Stimulated activated CD4-positive, alpha-beta T cell treated with anti-CD3 and anti-CD28 coated beads, Interleukin-4, amount 100 ng/mL, for 24 hours (primary cell): ENCODE measurements at regions not wholly inside any gene's neighbourhood (a gene's known extent, or its start where the extent isn't known, plus 50 kb on each side); places are given as distances from the start of the nearest gene placed in this dataset.

ENCODE experiments used
- DNase-seq: peaks from one replicate; pipeline ENCODE4 v3.0.0-alpha.2; 2020

DNA sequence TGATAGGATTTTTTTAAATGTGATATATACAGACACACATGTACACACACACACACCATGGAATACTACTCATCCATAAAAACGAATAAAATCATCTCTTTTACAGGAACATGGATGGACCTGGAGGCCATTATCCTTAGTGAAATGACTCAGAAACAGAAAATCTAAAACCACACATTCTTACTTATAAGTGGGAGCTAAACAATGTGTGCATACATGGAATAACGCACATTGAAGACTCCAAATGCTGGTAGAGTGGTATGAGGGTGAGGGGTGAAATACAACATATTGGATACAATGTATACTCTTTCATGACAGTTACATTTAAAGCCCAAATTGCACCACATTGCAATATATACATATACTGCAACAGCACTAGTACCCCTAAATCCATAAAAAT lies 120.2 kb upstream of the ADGRL3 start:
- no peak for DNase-seq

- DNase-seq: no peak
Measured at GRCh38 chr4:61085534-61085933, 114.6 kb upstream of the ADGRL3 start.

DNA sequence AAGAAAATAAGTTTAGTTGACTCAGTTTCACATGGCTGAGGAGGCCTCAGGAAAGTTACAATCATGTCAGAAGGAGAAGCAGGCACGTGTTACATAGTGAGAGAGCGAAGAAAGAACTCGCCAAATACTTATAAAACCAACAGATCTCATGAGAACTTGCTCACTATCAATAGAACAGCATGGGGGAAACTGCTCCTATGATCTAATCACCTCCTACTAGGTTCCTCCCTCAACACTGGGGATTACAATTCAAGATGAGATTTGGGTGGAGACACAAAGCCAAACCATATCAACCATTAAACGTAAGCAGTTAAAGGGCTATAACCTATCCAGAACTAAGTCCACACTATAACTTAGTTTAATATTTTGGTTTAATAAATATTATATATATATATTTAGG lies 113.8 kb upstream of the ADGRL3 start:
- no peak for DNase-seq

GRCh38 chr4:61086979-61087378 lies 113.1 kb upstream of the ADGRL3 start:
- no peak for DNase-seq

GRCh38 chr4:61094854-61095598 lies 105.1 kb upstream of the ADGRL3 start:
- no peak for DNase-seq

- no peak for DNase-seq
Measured at GRCh38 chr4:61128682-61129081, 71.4 kb upstream of the ADGRL3 start.

GRCh38 chr4:61129971-61130370 lies 70.2 kb upstream of the ADGRL3 start:
- no peak for DNase-seq

DNA sequence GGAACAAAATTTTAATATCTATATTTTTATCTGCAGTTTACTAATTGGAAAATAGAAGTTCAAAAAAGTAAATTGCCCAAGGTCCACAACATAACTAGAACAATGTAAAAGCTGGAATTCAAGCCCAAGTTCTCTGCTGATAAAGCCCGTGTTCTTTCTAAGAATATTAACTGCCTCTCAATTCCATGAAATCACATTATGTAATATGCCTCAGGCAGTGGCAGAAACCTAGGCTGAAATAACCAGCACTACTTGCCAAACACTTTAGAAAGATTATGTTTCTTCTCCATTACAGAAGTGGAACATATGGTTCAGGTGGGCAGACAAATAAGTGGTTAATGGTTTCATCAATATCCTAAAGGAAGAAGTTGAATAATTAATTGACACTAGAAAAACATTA lies 56.7 kb upstream of the ADGRL3 start:
- DNase-seq: no peak

- DNase-seq: no peak
Measured at GRCh38 chr4:61149278-61149677, 50.8 kb upstream of the ADGRL3 start.
